Keratinocyte (primary cell): ENCODE measurements at regions not wholly inside any gene's neighbourhood (a gene's known extent, or its start where the extent isn't known, plus 50 kb on each side); places are given as distances from the start of the nearest gene placed in this dataset.

Experiments
- DNase-seq: peaks from one replicate; pipeline ENCODE4 v3.0.0-alpha.2; 2011; ENCODE audit warnings: low read depth, missing footprints, low spot score
- FAIRE-seq: peaks from 2 replicates; lab custom pipeline; 2011; peaks lifted over from hg19 to GRCh38; lab: Jason Lieb, UNC
- H2AFZ ChIP-seq: 2 replicates; pipeline ENCODE4 v1.6.0; 2012; ENCODE audit warnings: low read length, control low read depth, inconsistent platforms; ENCODE audit not compliant: control insufficient read depth
- H3K27ac ChIP-seq: 2 replicates; pipeline ENCODE4 v1.5.1; 2011; ENCODE audit warnings: low read length; ENCODE audit not compliant: control insufficient read depth, insufficient read depth
- H3K27me3 ChIP-seq: 3 replicates; pipeline ENCODE4 v1.6.0; 2011; ENCODE audit warnings: low read length; ENCODE audit not compliant: control insufficient read depth, insufficient read depth; ENCODE audit errors: extremely low read depth
- H3K36me3 ChIP-seq, 2 experiments: 2 replicates in 1 of 2; 3 replicates in 1 of 2; pipeline ENCODE4 v1.5.1; 2011; ENCODE audit warnings: low read length in 2 of 2, mild to moderate bottlenecking in 1 of 2; ENCODE audit not compliant: control insufficient read depth in 2 of 2, insufficient read depth in 2 of 2; ENCODE audit errors: extremely low read depth in 1 of 2
- H3K4me1 ChIP-seq: 3 replicates; pipeline ENCODE4 v1.5.1; 2011; ENCODE audit warnings: low read length; ENCODE audit not compliant: control insufficient read depth, insufficient read depth; ENCODE audit errors: extremely low read depth
- H3K4me2 ChIP-seq: 3 replicates; pipeline ENCODE4 v1.6.0; 2011; ENCODE audit warnings: low read depth, low read length; ENCODE audit not compliant: control insufficient read depth, insufficient read depth; ENCODE audit errors: extremely low read depth
- H3K4me3 ChIP-seq, 3 experiments: fragments of 200-600 bp in 1 of 3; sonication (generic) in 1 of 3; 2 replicates in 2 of 3; 3 replicates in 1 of 3; pipeline ENCODE4 v1.5.1; 2011 to 2016; ENCODE audit warnings: low read length in 3 of 3, mild to moderate bottlenecking in 3 of 3, control low read depth in 2 of 3, inconsistent platforms in 1 of 3, low read depth in 1 of 3, mixed read lengths in 1 of 3, mixed run types in 1 of 3, moderate library complexity in 1 of 3; ENCODE audit not compliant: control insufficient read depth in 2 of 3, insufficient read depth in 2 of 3; ENCODE audit errors: extremely low read depth in 1 of 3
- H3K79me2 ChIP-seq: 2 replicates; pipeline ENCODE4 v1.6.0; 2012; ENCODE audit warnings: low read length; ENCODE audit not compliant: control insufficient read depth, insufficient read depth
- H3K9ac ChIP-seq: 3 replicates; pipeline ENCODE4 v1.6.0; 2011; ENCODE audit warnings: low read length; ENCODE audit not compliant: control insufficient read depth, insufficient read depth; ENCODE audit errors: extremely low read depth
- H3K9me1 ChIP-seq: 3 replicates; pipeline ENCODE4 v1.6.0; 2011; ENCODE audit warnings: low read length; ENCODE audit not compliant: control insufficient read depth, insufficient read depth; ENCODE audit errors: extremely low read depth
- H3K9me3 ChIP-seq: 2 replicates; pipeline ENCODE4 v1.5.1; 2012; ENCODE audit warnings: low read depth, low read length; ENCODE audit not compliant: control insufficient read depth
- H4K20me1 ChIP-seq: 3 replicates; pipeline ENCODE4 v1.6.0; 2011; ENCODE audit warnings: low read length; ENCODE audit not compliant: control insufficient read depth, insufficient read depth; ENCODE audit errors: extremely low read depth
- CTCF ChIP-seq, 3 experiments: IDR thresholded peaks in 1 of 3; conservative IDR thresholded peaks in 1 of 3; optimal IDR thresholded peaks in 1 of 3; 2 replicates in 2 of 3; 3 replicates in 1 of 3; pipeline versions ENCODE3 to v1.5.1; 2011; ENCODE audit warnings: low read length in 3 of 3, mild to moderate bottlenecking in 3 of 3, moderate library complexity in 2 of 3, control low read depth in 1 of 3, inconsistent platforms in 1 of 3; ENCODE audit not compliant: insufficient read depth in 2 of 3; ENCODE audit errors: extremely low read depth in 1 of 3
- EZH2 ChIP-seq: IDR thresholded peaks from one replicate; pipeline ENCODE4 v1.6.1; 2012; ENCODE audit warnings: inconsistent platforms, mild to moderate bottlenecking, low read length, moderate library complexity
- dilution Hi-C: fragments of 300-500 bp; cut with MboI; formaldehyde crosslinking; loops from one replicate; pipeline ENCODE4 v1.7.0; 2020; ENCODE audit warnings: low sequenced_read_pairs; ENCODE audit not compliant: extremely low pct_ligation_motif_present

GRCh38 chr5:100676817-100677631, 141.8 kb downstream of the FAM174A start:
- TF ChIP-seq CTCF (optimal IDR thresholded peaks at IDR 0.05 in 1 of 3, IDR thresholded peaks at IDR 0.05 in 1 of 3, conservative IDR thresholded peaks at IDR 0.05 in 1 of 3; ENCODE audit: extremely low read depth in 1 of 3, insufficient read depth in 2 of 3, low read length in 3 of 3) = no peak
- no peak for TF ChIP-seq EZH2
- Histone ChIP-seq H3K9me3 (no peaks in the 10 kb centered on the region), H3K4me2 (no peak overlapping the region), H3K9me1 (no peaks in the 10 kb centered on the region), H3K4me3 (no peak overlapping the region), H4K20me1 (no peaks in the 10 kb centered on the region), H2AFZ (no peak overlapping the region), H3K9ac (no peak overlapping the region), H3K36me3 (no peaks in the 10 kb centered on the region), H3K27ac (no peak overlapping the region), H3K4me1 (no peaks in the 10 kb centered on the region), H3K27me3 (no peaks in the 10 kb centered on the region), H3K79me2 (no peaks in the 10 kb centered on the region)
- dilution Hi-C loops = no loop called here
- FAIRE-seq (no peak), DNase-seq (no peak)

- TF ChIP-seq CTCF (optimal IDR thresholded peaks at IDR 0.05 in 1 of 3, IDR thresholded peaks at IDR 0.05 in 1 of 3, conservative IDR thresholded peaks at IDR 0.05 in 1 of 3; ENCODE audit: extremely low read depth in 1 of 3, insufficient read depth in 2 of 3, low read length in 3 of 3) (no peak), EZH2 (no peak)
- DNase-seq (no peak), FAIRE-seq (no peak)
- no peaks in the 10 kb centered on the region for H4K20me1 ChIP-seq
- H3K36me3 ChIP-seq = no peaks in the 10 kb centered on the region
- H3K9me3 ChIP-seq = peaks cover 3% of the 10 kb centered on the region
- no peaks in the 10 kb centered on the region for H3K27me3 ChIP-seq
- no peak overlapping the region for H3K4me3 ChIP-seq
- H3K9me1 ChIP-seq = no peaks in the 10 kb centered on the region
- no peak overlapping the region for H3K4me2 ChIP-seq
- dilution Hi-C loops = no loop called here
- no peaks in the 10 kb centered on the region for H3K4me1 ChIP-seq
- no peak overlapping the region for H2AFZ ChIP-seq
- no peaks in the 10 kb centered on the region for H3K79me2 ChIP-seq
- H3K27ac ChIP-seq = no peak overlapping the region
- no peak overlapping the region for H3K9ac ChIP-seq
Observed at GRCh38 chr5:100682625-100683024, 147.5 kb downstream of the FAM174A start.
